Right atrium auricular region (tissue), 2 donors: ENCODE measurements at regions not wholly inside any gene's neighbourhood (a gene's known extent, or its start where the extent isn't known, plus 50 kb on each side); places are given as distances from the start of the nearest gene placed in this dataset.

Experiments
- DNase-seq: peaks from one replicate; pipeline ENCODE4 v3.0.0-alpha.2; 2019; ENCODE audit warnings: low spot score
- H3K27ac ChIP-seq, 2 donors: fragments of 200-600 bp; sonication (generic); 1 replicate in 1 of 2; 2 replicates in 1 of 2; pipeline ENCODE4 v1.5.1; 2016 to 2019
- H3K27me3 ChIP-seq, 2 donors: fragments of 200-600 bp; sonication (generic); one replicate each; pipeline versions ENCODE4 v1.5.1 to v1.6.0; 2017 to 2019
- H3K36me3 ChIP-seq: fragments of 200-600 bp; sonication (generic); one replicate; pipeline ENCODE4 v1.5.1; 2016
- H3K4me1 ChIP-seq, 2 donors: fragments of 200-600 bp; sonication (generic); one replicate each; pipeline versions ENCODE4 v1.5.1 to v1.6.0; 2017 to 2019
- H3K4me3 ChIP-seq, 2 donors: fragments of 200-600 bp; sonication (generic); 1 replicate in 1 of 2; 2 replicates in 1 of 2; pipeline ENCODE4 v1.5.1; 2017 to 2019; ENCODE audit warnings: mild to moderate bottlenecking in 1 of 2, moderate library complexity in 1 of 2
- H3K9me3 ChIP-seq, 2 donors: fragments of 200-600 bp; sonication (generic); one replicate each; pipeline ENCODE4 v1.5.1; 2019
- CTCF ChIP-seq, 2 donors: fragments of 200-600 bp; sonication (generic); IDR thresholded peaks; one replicate each; pipeline ENCODE4 v1.5.1; 2019; ENCODE audit warnings: antibody characterized with exemption in 2 of 2

- no peaks in the 10 kb centered on the region for H3K4me1 ChIP-seq
- no peak overlapping the region for H3K27ac ChIP-seq
- peaks cover 0 to 7% of the 10 kb centered on the region in 2 donors for H3K9me3 ChIP-seq
- no peak for DNase-seq
- H3K36me3 ChIP-seq: no peaks in the 10 kb centered on the region
- TF ChIP-seq CTCF (IDR thresholded peaks at IDR 0.05): no peak
- H3K27me3 ChIP-seq: no peaks in the 10 kb centered on the region
- no peak overlapping the region for H3K4me3 ChIP-seq
These were observed 394.5 kb upstream of the IRX1 start for GRCh38 chr5:3201121-3201520.

GRCh38 chr5:3199962-3200755, 395.5 kb upstream of the IRX1 start:
- Histone ChIP-seq H3K36me3 (no peaks in the 10 kb centered on the region), H3K27me3 (no peaks in the 10 kb centered on the region), H3K9me3 (peaks cover 0 to 7% of the 10 kb centered on the region in 2 donors), H3K4me3 (no peak overlapping the region), H3K4me1 (no peaks in the 10 kb centered on the region), H3K27ac (no peak overlapping the region)
- TF ChIP-seq CTCF (IDR thresholded peaks at IDR 0.05): no peak
- DNase-seq: no peak

- TF ChIP-seq CTCF (IDR thresholded peaks at IDR 0.05): no peak
- no peaks in the 10 kb centered on the region for H3K27me3 ChIP-seq
- H3K27ac ChIP-seq: no peak overlapping the region
- no peak overlapping the region for H3K4me3 ChIP-seq
- no peaks in the 10 kb centered on the region for H3K9me3 ChIP-seq
- no peak for DNase-seq
- no peaks in the 10 kb centered on the region for H3K4me1 ChIP-seq
- no peaks in the 10 kb centered on the region for H3K36me3 ChIP-seq
These were observed 397.6 kb upstream of the IRX1 start for GRCh38 chr5:3198074-3198449.

- Histone ChIP-seq H3K9me3 (no peaks in the 10 kb centered on the region), H3K27ac (no peak overlapping the region), H3K4me1 (no peaks in the 10 kb centered on the region), H3K27me3 (no peaks in the 10 kb centered on the region), H3K36me3 (no peaks in the 10 kb centered on the region), H3K4me3 (no peak overlapping the region)
- TF ChIP-seq CTCF (IDR thresholded peaks at IDR 0.05): no peak
- DNase-seq: no peak
These were observed 398.1 kb upstream of the IRX1 start for GRCh38 chr5:3197304-3198073.

- Histone ChIP-seq H3K27me3 (no peaks in the 10 kb centered on the region), H3K4me1 (no peaks in the 10 kb centered on the region), H3K27ac (no peak overlapping the region), H3K4me3 (no peak overlapping the region), H3K36me3 (no peaks in the 10 kb centered on the region), H3K9me3 (no peaks in the 10 kb centered on the region)
- DNase-seq: no peak
- no peak for TF ChIP-seq CTCF (IDR thresholded peaks at IDR 0.05)
These were observed 399.6 kb upstream of the IRX1 start for GRCh38 chr5:3195994-3196393.
